Omental fat pad (tissue), 3 donors: ENCODE measurements at regions not wholly inside any gene's neighbourhood (a gene's known extent, or its start where the extent isn't known, plus 50 kb on each side); places are given as distances from the start of the nearest gene placed in this dataset.

Experiments used
- ATAC-seq: fragments of 150-250 bp; one replicate; pipeline ENCODE4 v1.9.1; 2016; ENCODE audit warnings: mild to moderate bottlenecking, moderate library complexity; ENCODE audit not compliant: low FRiP score
- DNase-seq: peaks from one replicate; pipeline ENCODE4 v3.0.0-alpha.2; 2019; ENCODE audit warnings: low spot score
- CTCF ChIP-seq, 3 donors: fragments of 450-650 bp; IDR thresholded peaks; one replicate each; pipeline ENCODE4 v1.5.1; 2016 to 2017; ENCODE audit warnings: antibody characterized with exemption in 3 of 3, mild to moderate bottlenecking in 3 of 3, moderate library complexity in 2 of 3

DNA sequence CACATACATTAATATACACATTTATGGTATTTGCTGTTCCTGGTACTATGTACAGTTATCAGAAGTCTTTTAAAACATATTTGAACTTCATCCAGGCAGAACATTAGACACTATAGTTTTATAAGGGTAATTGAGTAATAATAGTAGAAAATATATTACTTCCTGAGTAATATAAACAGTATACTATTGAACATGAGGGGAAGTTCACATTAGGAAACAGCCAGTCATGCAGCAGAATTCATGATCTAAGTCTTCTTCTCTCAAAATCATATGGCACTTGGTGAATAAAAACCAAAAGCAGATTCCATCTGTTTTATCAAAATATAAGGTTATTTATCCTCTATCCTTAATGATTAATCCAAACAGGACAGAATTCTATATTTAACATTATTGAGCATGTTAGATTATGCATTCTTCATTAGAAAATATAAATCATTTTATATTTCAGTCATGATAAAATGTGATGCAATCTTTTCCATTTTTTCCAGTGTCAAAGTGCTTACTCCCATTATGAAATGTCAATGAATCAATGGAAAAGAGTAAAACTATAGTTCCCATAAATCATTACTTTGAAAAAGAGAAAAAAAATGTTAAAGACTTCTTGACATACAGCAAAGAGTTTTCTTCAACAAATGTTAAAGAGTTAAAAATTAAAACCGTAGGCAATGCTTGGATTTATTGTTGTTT is 584.3 kb upstream of the TUSC1 start:
- ATAC-seq (no peak), DNase-seq (no peak)
- no peak for TF ChIP-seq CTCF (IDR thresholded peaks at IDR 0.05)

DNA sequence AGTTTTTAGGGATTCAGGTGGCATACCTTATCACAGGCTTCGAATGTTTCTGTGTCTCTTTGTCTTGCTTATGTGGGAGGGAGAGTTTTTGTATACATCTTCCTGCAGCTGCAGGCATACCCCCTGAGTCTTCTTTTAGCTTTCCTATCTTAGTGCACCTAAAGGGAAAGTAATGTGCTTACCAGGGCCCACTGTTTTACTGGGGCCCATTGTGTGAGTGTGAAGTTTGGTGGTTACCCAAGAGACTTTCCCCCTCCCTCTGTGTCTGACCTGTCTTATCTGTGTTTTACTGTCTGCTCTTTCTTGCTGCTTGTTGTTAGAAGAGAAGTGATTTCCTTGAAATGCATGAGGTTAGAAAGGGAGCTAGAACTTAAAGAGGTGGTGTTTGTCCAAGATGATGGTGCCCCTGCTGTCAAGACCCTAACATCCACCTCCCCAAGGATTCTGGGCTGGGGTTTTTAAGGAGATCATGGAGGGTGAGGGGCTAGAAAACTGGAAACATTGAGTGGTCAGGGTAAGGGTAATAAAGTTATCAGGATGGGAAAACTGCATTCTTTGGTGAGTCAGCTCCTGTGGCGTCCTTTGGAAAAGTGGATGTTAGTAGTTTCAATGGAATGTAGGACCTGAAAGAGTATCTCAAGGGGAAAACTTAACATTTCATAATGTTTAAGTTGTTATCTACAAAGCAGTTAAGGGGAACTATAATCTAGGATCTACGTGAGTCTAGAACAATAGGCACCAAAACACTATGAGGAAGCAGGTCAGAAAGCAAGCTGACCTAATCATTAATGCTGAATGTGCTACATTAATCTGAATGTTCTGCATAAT is 583.5 kb upstream of the TUSC1 start:
- no peak for DNase-seq
- no peak for TF ChIP-seq CTCF (IDR thresholded peaks at IDR 0.05)
- ATAC-seq: peak; percentile 83

DNA sequence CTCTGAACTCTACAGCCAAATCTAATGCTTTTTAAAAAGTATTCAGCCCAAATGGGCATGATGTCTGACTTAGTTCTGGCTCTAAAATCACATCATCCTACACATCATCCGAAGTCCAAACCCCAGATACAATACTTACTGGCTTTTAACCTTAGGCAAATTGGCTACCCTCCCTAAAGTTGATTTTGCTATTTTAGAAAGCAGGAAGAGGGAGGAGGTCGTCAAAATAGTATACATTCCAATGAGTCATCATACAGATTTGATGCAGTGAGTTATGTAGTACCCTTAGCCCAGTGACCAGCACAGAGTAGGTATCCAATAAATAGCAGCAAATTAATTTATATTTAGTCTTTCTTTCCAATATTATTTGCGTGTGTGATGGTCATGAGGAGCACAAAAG is 582.0 kb upstream of the TUSC1 start:
- ATAC-seq: peak; percentile 27
- no peak for DNase-seq
- no peak for TF ChIP-seq CTCF (IDR thresholded peaks at IDR 0.05)

- no peak for TF ChIP-seq CTCF (IDR thresholded peaks at IDR 0.05)
- DNase-seq (no peak), ATAC-seq (no peak)
Measured at GRCh38 chr9:26247861-26248260, 569.6 kb upstream of the TUSC1 start.

DNA sequence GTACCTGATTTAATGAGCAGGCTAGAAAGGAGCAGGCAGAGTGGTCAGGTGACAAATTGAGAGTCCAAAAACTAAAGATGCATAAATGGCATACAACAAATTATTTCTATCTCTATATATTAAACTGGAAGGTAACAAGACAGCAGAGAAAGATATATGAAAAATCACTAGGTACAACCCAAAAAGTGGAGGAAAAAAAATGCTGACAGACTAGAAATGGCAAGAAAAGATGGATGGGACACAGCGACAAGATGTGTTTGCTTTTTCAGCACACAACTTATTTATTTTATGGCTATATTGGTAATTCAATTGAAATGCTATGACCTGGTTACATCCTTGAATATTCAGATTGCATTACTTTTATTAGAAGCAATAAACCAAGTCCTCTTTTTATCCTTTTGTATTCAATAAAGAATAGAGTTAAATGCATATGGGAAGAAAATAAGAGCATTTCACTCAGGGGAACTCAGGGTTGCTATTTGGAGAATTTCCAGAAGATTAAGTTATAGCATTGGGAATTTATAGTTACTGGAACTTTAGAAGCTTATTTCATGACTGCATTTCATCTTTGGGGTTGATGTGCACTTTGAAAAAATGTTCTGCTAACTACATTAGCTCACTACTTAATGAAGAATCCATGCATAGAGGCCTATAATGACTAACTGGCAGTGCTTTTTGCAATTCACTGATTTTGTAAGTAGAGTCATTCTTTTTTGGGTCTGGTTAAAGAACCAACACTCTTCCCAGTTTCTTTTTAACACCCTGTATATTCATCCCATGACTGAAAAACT is 566.6 kb upstream of the TUSC1 start:
- DNase-seq (no peak), ATAC-seq (no peak)
- no peak for TF ChIP-seq CTCF (IDR thresholded peaks at IDR 0.05)

DNA sequence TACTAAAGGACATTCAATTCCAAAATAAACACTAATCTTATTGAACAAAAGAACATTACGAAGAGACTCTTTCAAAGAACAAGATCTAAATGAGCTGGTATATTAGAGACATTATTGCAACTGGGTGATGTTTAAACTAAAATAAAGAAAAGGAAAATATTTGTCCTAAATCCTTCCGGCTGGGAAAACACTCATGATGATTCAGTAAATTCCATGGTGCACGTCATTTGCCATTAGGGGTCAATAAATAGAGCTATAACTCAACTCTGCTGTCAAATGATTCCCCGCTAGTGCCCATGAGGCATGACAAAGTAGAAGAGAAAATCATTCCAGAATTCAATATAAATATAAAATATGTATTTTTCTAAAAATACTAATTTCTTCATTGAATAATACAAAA is 565.5 kb upstream of the TUSC1 start:
- DNase-seq (no peak), ATAC-seq (no peak)
- TF ChIP-seq CTCF (IDR thresholded peaks at IDR 0.05): no peak
